Cardiac muscle cell (in vitro differentiated cells and primary cell): ENCODE measurements at regions not wholly inside any gene's neighbourhood (a gene's known extent, or its start where the extent isn't known, plus 50 kb on each side); places are given as distances from the start of the nearest gene placed in this dataset.
"Not testable (repeated sequence)": the region's sequence is repeated elsewhere in the genome, so short reads cannot be mapped to it uniquely, and the experiment has no call there.

ENCODE experiments used
- DNase-seq, 2 donors: peaks; one replicate each; pipeline versions ENCODE4 v3.0.0 to v3.0.0-alpha.2; 2010 to 2017; ENCODE audit warnings: low read depth in 1 of 2, low spot score in 1 of 2
- H3K27ac ChIP-seq: fragments of 200-600 bp; sonication (generic); 2 replicates; pipeline ENCODE4 v1.5.1; 2016
- H3K27me3 ChIP-seq: fragments of 200-600 bp; sonication (generic); 2 replicates; pipeline ENCODE4 v1.6.0; 2016; ENCODE audit warnings: control low read depth
- H3K36me3 ChIP-seq: fragments of 200-600 bp; sonication (generic); 2 replicates; pipeline ENCODE4 v1.5.1; 2016; ENCODE audit warnings: control low read depth
- H3K4me1 ChIP-seq: fragments of 200-600 bp; sonication (generic); 2 replicates; pipeline ENCODE4 v1.8.1; 2017; ENCODE audit warnings: low read depth, mild to moderate bottlenecking, mixed run types
- H3K4me3 ChIP-seq: fragments of 200-600 bp; sonication (generic); 2 replicates; pipeline ENCODE4 v1.5.1; 2016; ENCODE audit warnings: mild to moderate bottlenecking
- H3K9me3 ChIP-seq: fragments of 200-600 bp; sonication (generic); 2 replicates; pipeline ENCODE4 v1.5.1; 2017; ENCODE audit warnings: low read depth, mild to moderate bottlenecking, control low read depth
- CTCF ChIP-seq: IDR thresholded peaks from 2 replicates; pipeline ENCODE4 v1.5.1; 2012; ENCODE audit warnings: low read depth, mild to moderate bottlenecking, low read length

- H3K4me3 ChIP-seq = no peak overlapping the region
- H3K27ac ChIP-seq = no peak overlapping the region
- no peak for DNase-seq
- no peaks in the 10 kb centered on the region for H3K36me3 ChIP-seq
- H3K9me3 ChIP-seq = no peaks in the 10 kb centered on the region
- H3K4me1 ChIP-seq = no peaks in the 10 kb centered on the region
- no peak for TF ChIP-seq CTCF
- no peaks in the 10 kb centered on the region for H3K27me3 ChIP-seq
Measured at GRCh38 chr10:16199216-16199615, 237.6 kb upstream of the PTER start.

GRCh38 chr10:16223618-16224017 lies 213.2 kb upstream of the PTER start:
- not testable (repeated sequence) for H3K9me3 ChIP-seq, H3K27ac ChIP-seq, H3K27me3 ChIP-seq, DNase-seq, H3K36me3 ChIP-seq, H3K4me3 ChIP-seq, H3K4me1 ChIP-seq

- Histone ChIP-seq H3K27me3 (no peaks in the 10 kb centered on the region), H3K36me3 (no peaks in the 10 kb centered on the region), H3K9me3 (no peaks in the 10 kb centered on the region), H3K4me1 (no peaks in the 10 kb centered on the region), H3K27ac (no peak overlapping the region), H3K4me3 (no peak overlapping the region)
- no peak for DNase-seq
- no peak for TF ChIP-seq CTCF
Measured at GRCh38 chr10:16227674-16228073, 209.1 kb upstream of the PTER start.

- TF ChIP-seq CTCF = no peak
- no peak overlapping the region for H3K27ac ChIP-seq
- no peak overlapping the region for H3K4me3 ChIP-seq
Measured at GRCh38 chr10:16231176-16231575, 205.6 kb upstream of the PTER start.

GRCh38 chr10:16231734-16232435 lies 204.9 kb upstream of the PTER start:
- H3K9me3 ChIP-seq = no peaks in the 10 kb centered on the region
- no peak for TF ChIP-seq CTCF
- no peaks in the 10 kb centered on the region for H3K36me3 ChIP-seq
- no peaks in the 10 kb centered on the region for H3K27me3 ChIP-seq
- no peak overlapping the region for H3K4me3 ChIP-seq
- H3K27ac ChIP-seq = no peak overlapping the region
- no peaks in the 10 kb centered on the region for H3K4me1 ChIP-seq
- no peak for DNase-seq

More at GRCh38 chr10:16231176-16231575, 205.6 kb upstream of the PTER start:
- Histone ChIP-seq H3K4me1 (no peaks in the 10 kb centered on the region), H3K36me3 (no peaks in the 10 kb centered on the region), H3K9me3 (no peaks in the 10 kb centered on the region), H3K27me3 (no peaks in the 10 kb centered on the region)
- DNase-seq = no peak

- Histone ChIP-seq H3K4me1 (no peaks in the 10 kb centered on the region), H3K9me3 (no peaks in the 10 kb centered on the region), H3K36me3 (no peaks in the 10 kb centered on the region), H3K4me3 (no peak overlapping the region), H3K27ac (no peak overlapping the region), H3K27me3 (no peaks in the 10 kb centered on the region)
- no peak for TF ChIP-seq CTCF
- no peak for DNase-seq
Measured at GRCh38 chr10:16232441-16232840, 204.4 kb upstream of the PTER start.
